H1 (cell line): ENCODE measurements at regions not wholly inside any gene's neighbourhood (a gene's known extent, or its start where the extent isn't known, plus 50 kb on each side); places are given as distances from the start of the nearest gene placed in this dataset.

ENCODE experiments used
- CTCF ChIA-PET: fragments of 300-600 bp; sonication (Branson Sonifier 250); formaldehyde crosslinking; loops from one replicate; lab custom pipeline; 2021; ENCODE audit not compliant: partially characterized antibody; lab: Charles Lee
- POLR2A ChIA-PET: fragments of 300-600 bp; sonication (Branson Sonifier 250); formaldehyde crosslinking; loops from one replicate; lab custom pipeline; 2021; ENCODE audit warnings: inconsistent platforms; ENCODE audit not compliant: partially characterized antibody; lab: Charles Lee
- DNase-seq, 2 experiments: peaks; one replicate each; pipeline versions ENCODE4 v3.0.0 to v3.0.0-alpha.2; 2010 to 2022; ENCODE audit warnings: low spot score in 2 of 2, low read depth in 1 of 2, mixed read lengths in 1 of 2
- FAIRE-seq: peaks from 2 replicates; lab custom pipeline; 2011; peaks lifted over from hg19 to GRCh38; lab: Jason Lieb, UNC
- H2AFZ ChIP-seq: 2 replicates; pipeline ENCODE4 v1.8.1; 2012; ENCODE audit warnings: low read length, inconsistent platforms
- H2AK5ac ChIP-seq: 2 replicates; pipeline ENCODE4 v1.6.1; 2013; ENCODE audit warnings: low read depth, low read length
- H2BK120ac ChIP-seq: replicated peaks from 2 replicates; pipeline ENCODE3; 2013; ENCODE audit warnings: low read depth, low read length, inconsistent platforms
- H2BK12ac ChIP-seq: 2 replicates; pipeline ENCODE4 v1.6.1; 2013; ENCODE audit warnings: low read depth, low read length
- H2BK15ac ChIP-seq: 2 replicates; pipeline ENCODE4 v1.6.1; 2013; ENCODE audit warnings: low read length
- H2BK20ac ChIP-seq: 2 replicates; pipeline ENCODE4 v1.6.1; 2013; ENCODE audit warnings: low read length
- H2BK5ac ChIP-seq: 2 replicates; pipeline ENCODE4 v1.6.1; 2013; ENCODE audit warnings: low read depth, low read length
- H3K14ac ChIP-seq: 2 replicates; pipeline ENCODE4 v1.6.1; 2013; ENCODE audit warnings: inconsistent platforms; ENCODE audit not compliant: insufficient read length
- H3K18ac ChIP-seq: 2 replicates; pipeline ENCODE4 v1.6.1; 2013; ENCODE audit warnings: low read length; ENCODE audit errors: extremely low read depth
- H3K23ac ChIP-seq: 2 replicates; pipeline ENCODE4 v1.6.1; 2013; ENCODE audit warnings: inconsistent platforms; ENCODE audit not compliant: insufficient read length
- H3K23me2 ChIP-seq: 2 replicates; pipeline ENCODE4 v1.6.1; 2013; ENCODE audit warnings: low read depth, low read length
- H3K27ac ChIP-seq: 2 replicates; pipeline ENCODE4 v1.6.1; 2011; ENCODE audit warnings: low read depth, low read length, inconsistent platforms
- H3K27me3 ChIP-seq, 4 experiments: replicated peaks in 1 of 4; 1 replicate in 1 of 4; 2 replicates in 3 of 4; pipeline versions ENCODE4 v1.6.1 to v1.8.1; 2011 to 2013; ENCODE audit warnings: low read length in 3 of 4, mild to moderate bottlenecking in 3 of 4, inconsistent platforms in 2 of 4, mixed read lengths in 2 of 4, moderate library complexity in 1 of 4; ENCODE audit not compliant: control insufficient read depth in 3 of 4, insufficient read depth in 3 of 4; ENCODE audit errors: extremely low read depth in 1 of 4
- H3K36me3 ChIP-seq, 4 experiments: 2 replicates each; pipeline versions ENCODE4 v1.6.1 to v1.8.1; 2011 to 2013; ENCODE audit warnings: mild to moderate bottlenecking in 4 of 4, low read length in 3 of 4, moderate library complexity in 2 of 4, control low read depth in 1 of 4, inconsistent platforms in 1 of 4; ENCODE audit not compliant: insufficient read depth in 4 of 4, control insufficient read depth in 2 of 4
- H3K4ac ChIP-seq: replicated peaks from 2 replicates; pipeline ENCODE3; 2013; ENCODE audit warnings: low read length, low read depth, mixed read lengths, inconsistent platforms; ENCODE audit not compliant: insufficient read length
- H3K4me1 ChIP-seq, 4 experiments: replicated peaks in 1 of 4; 1 replicate in 1 of 4; 2 replicates in 3 of 4; pipeline versions ENCODE4 v1.6.1 to v1.8.1; 2011 to 2013; ENCODE audit warnings: low read length in 3 of 4, inconsistent platforms in 2 of 4, mixed read lengths in 1 of 4; ENCODE audit not compliant: insufficient read depth in 4 of 4, control insufficient read depth in 3 of 4
- H3K4me2 ChIP-seq, 2 experiments: 2 replicates each; pipeline versions ENCODE4 v1.6.1 to v1.8.1; 2011 to 2013; ENCODE audit warnings: low read depth in 2 of 2, low read length in 2 of 2, control low read depth in 1 of 2, inconsistent platforms in 1 of 2, mild to moderate bottlenecking in 1 of 2; ENCODE audit not compliant: insufficient read depth in 1 of 2
- H3K4me3 ChIP-seq, 4 experiments: fragments of 200-600, 300-600 bp in 1 of 4; sonication (generic), shearing (Covaris generic), sonication (Bioruptor Twin) in 1 of 4; 2 replicates each; pipeline versions ENCODE4 v1.5.1 to v1.8.1; 2011 to 2016; ENCODE audit warnings: low read length in 4 of 4, low read depth in 3 of 4, control low read depth in 2 of 4, inconsistent platforms in 2 of 4, mild to moderate bottlenecking in 2 of 4, mixed read lengths in 1 of 4, moderate library complexity in 1 of 4; ENCODE audit not compliant: insufficient read depth in 2 of 4; ENCODE audit errors: extremely low read depth in 1 of 4
- H3K56ac ChIP-seq: replicated peaks from 2 replicates; pipeline ENCODE3; 2013; ENCODE audit warnings: low read depth, mild to moderate bottlenecking, mixed read lengths, low read length, inconsistent platforms; ENCODE audit not compliant: insufficient read length
- H3K79me1 ChIP-seq: 2 replicates; pipeline ENCODE4 v1.6.1; 2013; ENCODE audit warnings: low read depth, low read length, control low read depth
- H3K79me2 ChIP-seq, 2 experiments: 2 replicates each; pipeline versions ENCODE4 v1.6.1 to v1.8.1; 2012 to 2013; ENCODE audit warnings: low read length in 2 of 2, mild to moderate bottlenecking in 2 of 2, inconsistent platforms in 1 of 2; ENCODE audit not compliant: insufficient read depth in 2 of 2, control insufficient read depth in 1 of 2
- H3K9ac ChIP-seq, 4 experiments: replicated peaks in 1 of 4; 1 replicate in 1 of 4; 2 replicates in 3 of 4; pipeline versions ENCODE4 v1.6.1 to v1.8.1; 2011 to 2013; ENCODE audit warnings: low read depth in 3 of 4, low read length in 3 of 4, control low read depth in 2 of 4, mild to moderate bottlenecking in 2 of 4, moderate library complexity in 2 of 4, inconsistent platforms in 1 of 4; ENCODE audit errors: extremely low read depth in 1 of 4
- H3K9me3 ChIP-seq, 2 experiments: 2 replicates each; pipeline versions ENCODE4 v1.6.1 to v1.8.1; 2012 to 2013; ENCODE audit warnings: mild to moderate bottlenecking in 2 of 2, moderate library complexity in 2 of 2, control low read depth in 1 of 2, inconsistent platforms in 1 of 2, low read depth in 1 of 2, low read length in 1 of 2, mixed read lengths in 1 of 2; ENCODE audit not compliant: insufficient read depth in 2 of 2
- H4K20me1 ChIP-seq, 2 experiments: replicated peaks in 1 of 2; 2 replicates each; pipeline versions ENCODE3 to v1.8.1; 2011 to 2013; ENCODE audit warnings: inconsistent platforms in 2 of 2, low read length in 2 of 2, mild to moderate bottlenecking in 1 of 2; ENCODE audit not compliant: insufficient read depth in 2 of 2, control insufficient read depth in 1 of 2
- H4K5ac ChIP-seq: 2 replicates; pipeline ENCODE4 v1.6.1; 2013; ENCODE audit warnings: low read length, low read depth, mixed read lengths, inconsistent platforms; ENCODE audit not compliant: insufficient read length
- H4K8ac ChIP-seq: 2 replicates; pipeline ENCODE4 v1.8.0; 2013; ENCODE audit warnings: mild to moderate bottlenecking, moderate library complexity, low read length, inconsistent platforms; ENCODE audit not compliant: insufficient read depth; ENCODE audit errors: extremely low read depth
- H4K91ac ChIP-seq: replicated peaks from 2 replicates; pipeline ENCODE3; 2013; ENCODE audit warnings: low read length, mixed read lengths, inconsistent platforms; ENCODE audit not compliant: insufficient read length
- ATF2 ChIP-seq: IDR thresholded peaks from 2 replicates; pipeline ENCODE4 v1.6.1; 2012; ENCODE audit warnings: low read length, inconsistent platforms
- BCL11A ChIP-seq, 2 experiments: IDR thresholded peaks; one replicate each; pipeline ENCODE4 v1.6.1; 2011; ENCODE audit warnings: low read depth in 2 of 2, low read length in 2 of 2, mild to moderate bottlenecking in 2 of 2
- CTBP2 ChIP-seq: IDR thresholded peaks from 2 replicates; pipeline ENCODE4 v1.7.0; 2011; ENCODE audit warnings: borderline replicate concordance, mild to moderate bottlenecking, moderate library complexity, mixed read lengths, low read length; ENCODE audit not compliant: insufficient read depth, insufficient read length
- KDM4A ChIP-seq: IDR thresholded peaks from one replicate; pipeline ENCODE4 v1.7.1; 2012; ENCODE audit warnings: low read depth, mild to moderate bottlenecking, moderate library complexity, low read length, inconsistent platforms; ENCODE audit not compliant: severe bottlenecking
- RXRA ChIP-seq: IDR thresholded peaks from 2 replicates; pipeline ENCODE4 v1.6.1; 2011; ENCODE audit warnings: low read depth, mild to moderate bottlenecking, low read length, moderate library complexity; ENCODE audit not compliant: insufficient read depth
- WGBS, 2 experiments: shearing (Covaris generic) in 1 of 2; methylation state at CpG; one replicate each; pipeline versions ENCODE4 v1.1.6 to v1.1.7; 2013 to 2015; ENCODE audit warnings: low lambda C conversion rate in 2 of 2, mixed read lengths in 2 of 2, inconsistent platforms in 1 of 2, low coverage in 1 of 2, missing lambda C conversion rate in 1 of 2; ENCODE audit not compliant: insufficient replicate concordance in 2 of 2, insufficient coverage in 1 of 2, insufficient read length in 1 of 2; ENCODE audit errors: extremely low coverage in 1 of 2, missing lambda C conversion rate in 1 of 2; 5-methylcytosine and 5-hydroxymethylcytosine counted together

GRCh38 chr5:68426586-68426985, 211.0 kb downstream of the PIK3R1 start:
- CTCF ChIA-PET, result no interaction called here

More at GRCh38 chr5:68426586-68426985, 211.0 kb downstream of the PIK3R1 start:
- no peaks in the 10 kb centered on the region for H3K36me3 ChIP-seq
- no peak overlapping the region for H3K14ac ChIP-seq
- no peak overlapping the region for H3K4me2 ChIP-seq
- no peak overlapping the region for H4K91ac ChIP-seq
- no peaks in the 10 kb centered on the region for H3K27me3 ChIP-seq
- H2BK20ac ChIP-seq, result no peak overlapping the region
- H3K79me2 ChIP-seq, result no peaks in the 10 kb centered on the region
- H4K5ac ChIP-seq, result no peak overlapping the region
- H2AFZ ChIP-seq, result no peak overlapping the region
- no peak overlapping the region for H3K18ac ChIP-seq
- H2BK15ac ChIP-seq, result no peak overlapping the region
- H3K4ac ChIP-seq, result no peak overlapping the region
- H3K56ac ChIP-seq, result no peak overlapping the region
- H3K79me1 ChIP-seq, result no peaks in the 10 kb centered on the region
- H2BK120ac ChIP-seq, result no peak overlapping the region
- H3K4me3 ChIP-seq, result no peak overlapping the region
- no peak for FAIRE-seq
- no peaks in the 10 kb centered on the region for H3K23me2 ChIP-seq
- no peaks in the 10 kb centered on the region for H3K9me3 ChIP-seq
- no peak overlapping the region for H3K23ac ChIP-seq
- no peak overlapping the region for H2AK5ac ChIP-seq
- no peak for TF ChIP-seq RXRA
- TF ChIP-seq ATF2, result no peak
- TF ChIP-seq BCL11A (IDR thresholded peaks at IDR 0.05; ENCODE audit: low read depth in 2 of 2, low read length in 2 of 2), result no peak
- no peak for TF ChIP-seq KDM4A
- TF ChIP-seq CTBP2, result no peak
- DNase-seq, result no peak
- no peak overlapping the region for H2BK5ac ChIP-seq
- no peak overlapping the region for H2BK12ac ChIP-seq
- H3K4me1 ChIP-seq, result peaks cover 0 to 4% (median 0%) of the 10 kb centered on the region in 4 experiments; a peak in 1 of 7 replicates
- POLR2A ChIA-PET, result no interaction called here
- H3K9ac ChIP-seq, result no peak overlapping the region
- no peak overlapping the region for H4K8ac ChIP-seq
- H3K27ac ChIP-seq, result no peak overlapping the region
- 94% methylated on average over 4 of the region's 4 CpGs; no CpG with 5 or more reads in 1 of the 2 experiments for WGBS, 2 experiments
- H4K20me1 ChIP-seq, result no peaks in the 10 kb centered on the region
